HG02943 (cell line): ENCODE measurements at regions not wholly inside any gene's neighbourhood (a gene's known extent, or its start where the extent isn't known, plus 50 kb on each side); places are given as distances from the start of the nearest gene placed in this dataset.

Source experiments
- ATAC-seq: cut with Tn5 transposase; IDR thresholded peaks from one replicate; pipeline ENCODE4 v1.9.1; 2021; ENCODE audit warnings: mild to moderate bottlenecking, low read depth, moderate library complexity; ENCODE audit not compliant: unreplicated experiment

DNA sequence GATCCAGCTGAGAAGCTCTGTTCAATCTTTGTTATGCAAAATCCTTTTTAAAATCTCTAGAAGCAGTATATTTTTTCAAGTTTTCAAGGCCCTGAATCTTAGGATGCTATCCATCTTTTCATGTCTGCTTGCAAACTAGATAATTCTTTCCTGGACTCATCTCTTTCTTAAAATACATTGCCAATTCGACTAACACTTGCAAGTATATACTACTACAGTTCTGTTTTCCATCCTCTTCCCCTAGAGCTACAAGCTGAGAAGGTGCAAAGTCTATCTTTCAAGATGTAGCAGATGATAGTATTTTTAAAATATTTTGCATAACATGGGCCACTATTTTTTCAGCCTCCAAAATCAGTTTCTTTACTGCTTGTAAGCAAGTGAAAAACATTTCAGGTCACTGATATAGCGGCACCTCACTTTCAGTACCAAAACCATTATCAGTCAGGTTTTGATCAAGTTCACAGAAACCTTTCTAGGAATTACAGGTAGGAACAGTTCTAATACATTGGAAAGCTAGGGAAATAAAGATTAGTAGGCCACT is 196.4 kb upstream of the CDH20 start:
- ATAC-seq = no peak

DNA sequence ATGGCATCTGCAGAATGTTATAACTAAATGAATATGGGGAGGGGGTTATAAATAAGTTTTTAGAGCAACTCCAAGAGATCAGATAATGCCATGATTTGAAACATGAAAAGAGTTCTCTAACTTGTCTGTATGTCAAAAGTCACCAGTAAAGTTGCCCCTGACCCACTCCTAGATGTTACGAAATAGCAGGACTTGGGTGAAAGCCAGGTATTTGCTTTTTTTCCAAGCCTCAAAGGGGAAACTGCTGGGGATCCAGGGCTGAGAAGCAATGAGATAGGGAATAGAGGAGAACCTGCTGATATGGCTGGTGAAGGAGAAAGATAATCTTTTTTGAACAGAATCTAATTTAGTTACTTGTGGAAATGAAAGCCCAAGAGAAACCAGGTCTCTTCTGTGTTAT is 191.5 kb upstream of the CDH20 start:
- ATAC-seq = no peak

DNA sequence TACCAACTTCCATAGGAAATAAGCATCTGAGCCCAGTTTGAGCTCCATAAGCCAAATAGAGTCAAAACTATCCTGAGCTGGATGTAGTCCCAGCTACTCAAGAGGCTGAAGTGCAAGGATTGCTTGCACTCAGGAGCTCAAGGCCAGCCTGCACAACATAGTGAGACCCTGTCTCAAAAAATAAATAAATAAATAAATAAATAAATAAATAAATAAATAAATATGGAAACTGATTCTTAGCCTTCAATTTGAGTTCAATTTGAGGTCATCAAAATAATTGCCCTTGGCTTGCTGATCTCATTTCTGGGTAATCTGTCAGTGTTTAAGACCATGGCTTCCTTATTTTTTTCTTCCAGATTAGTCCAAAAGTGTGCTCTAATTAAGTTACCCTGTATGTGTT is 184.9 kb upstream of the CDH20 start:
- ATAC-seq = no peak

DNA sequence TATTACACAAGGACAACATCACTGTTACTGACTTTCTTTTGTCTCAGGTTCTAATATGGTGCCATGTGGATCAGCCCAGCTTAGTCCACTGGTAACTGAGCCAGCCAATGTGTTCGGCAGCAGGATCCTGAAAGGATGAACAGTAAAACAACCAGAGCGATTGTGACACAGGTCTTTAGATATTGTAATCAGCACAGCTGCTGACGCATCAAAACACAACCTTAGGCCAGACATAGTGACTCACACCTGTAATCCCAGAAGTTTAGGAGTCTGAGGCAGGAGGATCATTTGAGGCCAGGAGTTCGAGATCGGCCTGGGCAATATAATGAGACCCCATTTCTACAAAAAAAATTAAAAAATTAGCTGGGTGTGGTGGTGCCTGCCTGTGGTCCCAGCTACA is 183.4 kb upstream of the CDH20 start:
- no peak for ATAC-seq

DNA sequence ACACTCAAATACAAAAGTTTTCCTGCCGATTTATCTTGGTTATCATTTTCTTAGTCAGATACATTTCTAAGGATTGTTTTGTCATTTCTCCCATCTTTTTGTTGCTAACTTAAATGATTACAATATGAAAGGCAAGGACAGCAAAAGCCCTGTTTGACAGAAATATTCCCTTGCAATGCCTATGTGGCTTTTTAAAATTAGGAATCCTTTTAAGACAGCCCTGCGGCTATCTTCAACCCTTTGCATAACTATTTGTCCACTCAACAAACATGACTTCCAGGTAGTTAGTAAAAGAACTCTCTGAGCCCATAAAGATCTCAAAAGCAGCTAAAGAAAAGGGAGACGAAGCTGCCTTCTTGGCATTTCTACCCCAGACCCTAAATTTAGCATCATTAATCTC is 179.7 kb upstream of the CDH20 start:
- ATAC-seq = no peak

DNA sequence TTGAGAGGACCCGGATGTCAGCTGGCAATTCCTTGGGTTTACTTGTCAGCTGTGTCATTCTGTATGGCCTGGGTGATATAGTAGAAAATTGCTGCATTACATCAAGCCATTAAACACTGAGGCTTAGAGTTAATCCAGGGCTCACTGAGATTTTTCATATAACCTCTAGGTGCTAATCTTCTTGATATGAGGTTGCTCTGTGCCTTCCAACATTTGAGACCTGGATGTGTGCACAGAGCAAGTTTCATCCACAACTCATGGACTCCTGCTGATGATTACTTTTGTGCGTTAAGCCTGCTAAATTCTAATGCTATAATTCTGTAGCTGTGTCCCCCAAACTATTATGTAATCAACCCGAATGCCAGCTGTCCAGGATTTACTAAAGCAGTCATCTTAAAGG is 178.4 kb upstream of the CDH20 start:
- no peak for ATAC-seq

DNA sequence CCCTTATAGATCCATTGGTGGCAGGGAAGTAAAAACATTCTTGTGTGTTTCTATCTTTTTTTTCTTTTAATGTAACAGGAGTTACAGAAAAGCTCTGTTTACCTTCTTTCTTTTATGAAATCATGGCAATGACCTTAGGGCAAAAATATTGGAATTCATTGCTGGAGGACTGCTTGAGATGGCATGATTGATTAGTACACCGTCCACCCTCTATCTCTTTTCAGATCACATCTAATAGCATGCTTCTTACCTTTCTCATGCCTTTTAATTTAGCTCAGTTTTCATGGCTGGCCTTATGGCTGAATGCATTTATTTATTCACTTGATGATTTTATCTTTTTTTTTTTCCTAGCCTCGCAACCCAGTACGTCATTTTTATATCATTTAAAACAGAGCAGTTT is 177.6 kb upstream of the CDH20 start:
- ATAC-seq = no peak

DNA sequence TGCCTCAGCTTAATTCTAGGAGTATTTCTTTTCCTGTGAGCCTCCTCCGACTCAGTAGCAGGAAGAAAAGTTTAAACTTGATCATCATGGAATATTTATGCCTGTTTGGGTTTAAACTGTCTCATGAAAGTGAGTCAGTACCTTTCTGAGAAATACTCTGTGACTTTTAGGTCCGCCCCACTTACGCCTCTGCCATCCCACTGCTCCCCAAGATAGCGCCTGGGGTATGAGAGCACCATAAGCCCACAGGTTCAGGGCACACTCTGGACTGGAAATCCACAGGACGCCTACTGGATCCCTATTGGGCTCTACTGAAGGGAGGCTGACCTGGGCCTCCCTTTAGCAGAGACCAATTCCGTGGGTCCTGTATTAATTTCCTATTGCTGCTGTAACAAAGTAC is 175.8 kb upstream of the CDH20 start:
- ATAC-seq = no peak

DNA sequence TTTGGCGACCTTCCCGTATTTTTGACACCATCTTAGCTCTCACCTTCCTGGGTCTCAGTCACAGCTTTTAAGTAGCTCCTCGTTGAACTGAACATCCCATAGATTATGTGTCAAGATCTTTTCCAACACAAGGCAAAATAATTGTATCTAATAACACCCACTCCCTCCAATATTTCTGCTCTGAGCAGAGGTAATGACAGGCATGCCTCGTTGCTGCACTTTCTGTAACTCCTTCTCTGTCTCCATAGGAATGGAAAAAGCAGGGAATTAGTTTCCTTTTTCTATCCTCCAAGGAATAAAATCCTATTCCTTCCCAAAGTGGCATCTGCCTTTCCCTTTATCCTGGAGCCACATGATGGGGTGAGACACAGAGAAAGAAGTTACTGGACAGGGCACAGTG is 174.0 kb upstream of the CDH20 start:
- ATAC-seq = no peak

DNA sequence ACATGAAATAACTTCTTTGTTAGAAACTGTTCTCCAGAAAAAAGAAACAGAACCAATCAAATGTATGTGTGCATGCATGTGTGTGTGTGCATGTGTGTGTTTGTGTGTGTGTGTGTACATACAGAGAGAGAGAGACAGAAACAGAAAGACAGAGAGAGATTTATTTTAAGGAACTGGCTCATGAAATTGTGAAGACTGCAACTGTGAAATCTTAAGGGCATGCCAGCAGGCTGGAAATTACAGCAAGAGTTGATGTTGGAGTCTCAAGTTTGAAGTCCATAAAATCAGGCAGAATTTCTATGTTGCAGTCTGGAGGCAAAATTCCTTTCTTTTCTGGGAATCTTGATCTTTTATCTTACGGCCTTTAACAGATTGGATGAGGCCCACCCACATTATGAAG is 168.9 kb upstream of the CDH20 start:
- ATAC-seq = no peak

DNA sequence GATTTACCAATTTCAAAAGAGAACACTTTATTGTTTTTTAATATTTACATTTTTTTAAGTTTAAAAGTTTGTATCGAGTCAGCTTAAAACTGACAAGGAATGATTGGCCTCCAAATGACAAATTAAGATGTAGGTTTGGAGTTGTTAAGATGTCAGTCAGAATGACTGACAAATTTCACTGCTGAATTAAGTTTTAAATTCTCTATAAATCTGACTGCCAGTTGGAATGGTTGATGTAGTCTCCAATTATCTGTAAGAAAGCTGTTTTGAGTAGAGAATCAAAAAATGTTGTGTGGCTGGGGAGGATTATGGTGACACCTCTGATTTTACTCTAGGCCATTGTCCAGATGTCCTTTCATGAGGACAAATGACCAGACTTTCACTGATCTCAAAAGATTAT is 165.3 kb upstream of the CDH20 start:
- ATAC-seq = no peak

DNA sequence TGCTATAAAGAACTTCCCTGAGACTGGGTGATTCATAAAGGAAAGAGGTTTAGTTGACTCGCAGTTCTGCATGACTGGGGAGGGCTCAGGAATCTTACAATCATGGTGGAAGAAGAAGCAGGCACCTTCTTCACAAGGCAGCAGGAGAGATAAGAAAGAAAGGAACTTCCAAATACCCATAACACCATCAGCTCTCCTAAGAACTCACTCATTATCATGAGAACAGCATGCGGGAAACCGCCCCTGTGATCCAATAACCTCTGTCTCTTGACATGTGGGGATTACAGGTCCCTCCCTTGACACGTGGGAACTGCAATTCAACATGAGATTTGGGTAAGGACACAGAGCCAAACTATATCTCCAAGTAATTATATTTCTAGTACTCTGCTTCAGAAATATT is 163.8 kb upstream of the CDH20 start:
- ATAC-seq = no peak

DNA sequence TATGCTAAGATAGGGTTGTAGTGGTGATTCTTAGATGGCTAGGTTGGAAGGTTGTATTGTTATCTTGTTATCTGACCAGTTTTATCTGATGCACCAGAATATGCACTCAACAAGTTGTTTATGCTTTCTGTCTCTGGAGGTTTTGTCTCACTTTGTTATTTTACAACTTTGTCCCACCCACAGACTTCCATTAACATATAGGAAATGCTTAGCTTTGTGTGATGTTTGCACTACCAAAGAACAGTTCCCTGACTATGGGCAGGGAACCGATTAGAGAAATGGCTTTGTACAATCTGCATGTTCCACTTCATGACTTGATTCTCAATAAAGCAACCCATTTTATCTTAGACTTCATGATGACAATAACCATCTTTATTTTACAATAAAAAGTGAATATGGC is 160.6 kb upstream of the CDH20 start:
- ATAC-seq = no peak

DNA sequence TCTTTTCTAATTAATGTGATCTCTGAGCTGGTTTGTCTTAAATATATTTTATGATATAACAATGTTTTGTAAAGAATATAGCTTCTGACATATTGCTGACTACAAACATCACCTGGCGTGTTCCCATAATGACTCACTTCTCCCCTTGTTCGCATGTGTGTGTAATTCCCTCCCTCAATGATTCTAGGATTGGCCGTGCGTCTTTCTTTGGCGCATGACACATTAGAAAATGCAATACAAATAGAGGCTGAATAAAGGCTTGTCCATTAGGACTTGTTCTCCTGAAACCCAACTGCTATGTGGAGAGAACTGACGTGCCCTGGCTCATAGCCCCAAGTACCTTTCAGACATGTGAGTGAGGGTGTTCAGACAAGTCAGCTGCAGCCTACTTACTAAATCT is 159.7 kb upstream of the CDH20 start:
- ATAC-seq = no peak

DNA sequence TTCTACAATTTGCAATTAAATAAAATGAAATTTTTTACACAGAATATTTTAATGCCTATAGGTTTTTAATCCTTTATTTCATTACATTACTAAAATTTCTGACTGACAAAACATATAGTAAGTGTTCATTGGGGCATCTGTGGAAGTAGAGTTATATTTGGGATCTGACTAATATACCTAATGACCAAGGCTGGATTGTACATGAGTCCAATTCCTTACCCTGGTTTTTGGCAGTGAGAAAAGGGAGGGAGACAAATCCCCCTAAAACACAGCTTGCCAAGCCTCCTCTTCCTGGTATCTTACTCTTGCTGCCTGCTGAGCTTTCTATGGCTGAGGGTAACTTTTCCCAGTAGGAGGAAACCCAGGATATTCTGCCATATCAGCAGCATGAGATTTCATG is 149.4 kb upstream of the CDH20 start:
- ATAC-seq = no peak

DNA sequence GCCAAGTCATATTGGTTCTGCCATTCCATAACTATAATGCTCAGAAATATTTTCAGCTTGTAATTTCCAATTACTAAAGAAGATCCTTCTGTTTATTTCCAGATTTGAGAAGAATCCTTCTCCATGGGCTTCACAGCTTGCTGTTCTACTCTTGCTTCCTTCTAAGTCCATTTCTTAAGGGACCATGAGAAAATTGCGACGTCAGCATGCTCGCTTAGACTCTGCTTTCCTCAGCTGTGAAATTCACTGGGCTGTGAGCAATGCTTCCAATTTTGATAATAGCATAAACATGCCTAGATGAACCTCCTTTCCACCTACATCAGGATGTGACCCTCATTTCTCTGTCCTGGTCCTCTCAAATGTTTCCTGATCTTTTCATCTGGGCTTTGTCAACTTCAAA is 145.3 kb upstream of the CDH20 start:
- ATAC-seq = no peak

DNA sequence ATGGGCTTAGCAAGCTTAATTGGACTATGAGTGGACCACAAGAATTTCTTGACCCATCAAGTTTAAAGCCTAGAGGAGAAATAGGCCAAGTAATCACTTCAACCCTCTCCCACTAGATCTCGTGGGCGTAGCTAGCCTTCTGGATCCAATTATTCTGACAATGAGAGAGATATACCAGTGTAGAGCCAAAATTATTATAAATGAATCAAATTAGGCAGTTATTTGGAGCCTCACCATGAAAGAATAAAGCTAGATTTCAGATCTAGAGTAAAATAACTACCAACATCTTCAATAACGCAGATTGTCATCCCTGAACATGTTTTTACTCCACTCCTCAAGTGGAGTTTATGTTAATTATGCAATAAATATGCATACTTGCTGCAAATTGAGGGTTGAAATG is 143.9 kb upstream of the CDH20 start:
- ATAC-seq = no peak

DNA sequence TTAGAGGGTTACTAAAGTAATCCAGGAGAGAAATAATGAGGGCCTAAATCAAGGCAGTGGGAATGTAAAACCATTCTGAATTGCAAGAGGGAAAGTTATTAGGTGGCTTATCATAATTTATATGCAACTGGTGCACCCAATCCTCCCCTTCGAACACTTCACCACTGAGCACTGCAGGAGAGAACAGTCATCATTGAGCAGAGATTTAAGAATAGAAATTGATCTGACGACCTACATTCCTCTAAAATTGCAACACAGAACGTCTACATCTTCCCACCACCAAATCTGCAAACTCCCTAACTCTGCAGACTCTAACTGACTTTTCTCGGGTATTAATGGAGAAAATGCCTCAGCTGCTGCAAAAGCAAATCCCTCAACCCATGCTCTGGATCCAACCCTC is 138.5 kb upstream of the CDH20 start:
- no peak for ATAC-seq

DNA sequence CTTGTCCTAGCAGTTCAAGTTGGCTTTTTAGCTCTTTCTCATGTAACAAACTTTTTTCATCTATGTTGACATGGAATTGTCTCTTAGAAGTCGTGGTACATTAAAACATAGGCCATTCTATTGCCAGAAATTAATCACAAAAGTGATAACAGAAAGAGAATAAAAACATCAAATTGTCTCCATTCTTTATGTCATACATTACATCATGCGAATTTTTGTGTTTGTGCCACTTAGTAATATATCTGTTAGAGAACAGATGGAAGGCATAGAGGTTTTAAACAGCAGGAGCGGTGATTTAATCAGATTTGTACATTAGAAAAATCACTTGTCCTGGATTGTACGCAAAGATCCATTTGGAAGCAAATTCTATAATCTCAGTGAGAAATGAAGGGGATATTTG is 136.5 kb upstream of the CDH20 start:
- ATAC-seq = no peak

DNA sequence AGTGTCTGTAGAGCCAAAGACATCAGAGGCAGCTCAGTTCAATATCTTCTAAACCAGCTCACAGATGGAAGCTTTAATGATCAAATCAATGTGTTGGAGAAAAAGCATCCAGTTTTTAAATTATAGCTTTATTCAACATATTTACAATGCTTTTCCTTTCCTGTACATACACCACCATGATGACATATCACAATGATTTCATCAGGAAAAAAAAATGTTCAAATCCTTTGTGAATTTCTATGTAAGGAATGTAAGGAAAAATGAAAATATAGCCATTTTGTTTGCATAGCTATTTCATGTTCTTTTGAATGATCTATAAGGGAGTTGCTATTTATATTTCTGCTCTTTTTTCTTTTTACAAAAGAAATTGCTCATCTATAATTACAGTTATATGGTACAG is 134.7 kb upstream of the CDH20 start:
- no peak for ATAC-seq

DNA sequence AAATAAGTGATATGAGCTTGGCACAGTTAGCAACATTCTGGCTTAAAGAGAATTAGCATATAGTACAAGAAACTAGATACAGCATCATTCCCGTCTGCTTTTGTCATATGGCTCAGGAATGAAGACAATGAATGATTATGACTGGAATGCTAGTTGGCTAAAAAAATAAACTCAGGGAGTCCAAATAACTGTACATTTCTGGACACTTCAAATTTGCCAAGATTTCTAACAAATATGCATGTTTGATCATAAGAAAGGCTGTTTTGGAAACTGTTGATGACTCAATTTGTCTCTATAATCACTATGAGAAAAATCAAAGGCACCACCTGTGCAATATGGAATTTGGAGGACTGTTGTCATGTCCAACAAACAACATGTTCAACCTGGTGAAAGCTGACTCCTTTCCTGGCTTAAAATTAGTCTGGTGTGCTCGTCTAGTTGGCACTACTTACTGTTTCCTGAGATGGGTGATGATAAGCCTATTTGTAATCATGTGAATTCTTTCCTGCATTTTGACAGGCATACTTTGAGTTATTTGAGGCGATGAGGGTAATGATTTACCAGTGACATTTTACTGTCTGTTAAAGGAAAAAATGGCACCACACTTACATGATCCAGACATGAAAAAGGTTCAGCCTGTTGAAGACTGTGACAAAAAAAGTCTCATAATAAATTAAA is 133.9 kb upstream of the CDH20 start:
- ATAC-seq = no peak

DNA sequence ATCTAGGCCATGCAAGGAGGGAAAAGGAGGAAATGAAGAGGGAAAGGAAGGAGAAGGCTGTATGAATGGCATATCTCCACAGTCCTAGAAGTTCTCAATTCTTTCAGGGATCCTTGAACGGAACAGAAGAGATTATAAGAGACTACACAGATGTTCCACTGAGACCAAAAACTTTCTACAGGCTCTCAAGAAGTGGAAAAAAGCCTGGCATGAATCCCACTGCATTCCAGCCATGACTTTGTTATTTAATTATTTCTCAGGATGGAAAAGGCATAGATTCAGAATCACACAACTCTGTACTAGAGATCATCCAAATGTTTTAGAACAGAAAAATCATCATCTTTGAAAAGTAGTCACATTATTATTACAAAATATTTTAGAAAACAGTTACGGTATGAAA is 131.7 kb upstream of the CDH20 start:
- no peak for ATAC-seq

DNA sequence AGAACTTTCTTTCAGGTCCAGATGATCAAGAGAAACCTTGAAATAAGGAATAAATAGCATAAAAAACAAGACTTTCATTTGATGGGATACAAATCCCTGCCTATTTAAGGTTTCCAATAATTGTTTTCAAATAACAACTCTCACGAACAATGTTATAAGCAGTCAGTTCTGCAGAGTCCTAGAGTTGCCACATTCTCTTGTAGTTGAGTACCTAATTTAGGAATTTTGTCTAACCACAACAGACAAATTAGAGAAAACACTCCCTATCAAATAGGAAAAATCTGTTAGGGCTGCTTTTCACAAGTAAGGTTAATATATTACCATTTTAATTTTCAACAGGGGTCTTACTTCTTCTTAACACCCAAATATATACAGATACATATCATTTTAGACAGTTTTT is 130.1 kb upstream of the CDH20 start:
- ATAC-seq = no peak
